ENCODE measurements at regions not wholly inside any gene's neighbourhood (a gene's known extent, or its start where the extent isn't known, plus 50 kb on each side); places are given as distances from the start of the nearest gene placed in this dataset.

GRCh38 chr5:17431272-17432050 is 66.6 kb upstream of the TAF11L2 start:
- DNase-seq = no peak

DNA sequence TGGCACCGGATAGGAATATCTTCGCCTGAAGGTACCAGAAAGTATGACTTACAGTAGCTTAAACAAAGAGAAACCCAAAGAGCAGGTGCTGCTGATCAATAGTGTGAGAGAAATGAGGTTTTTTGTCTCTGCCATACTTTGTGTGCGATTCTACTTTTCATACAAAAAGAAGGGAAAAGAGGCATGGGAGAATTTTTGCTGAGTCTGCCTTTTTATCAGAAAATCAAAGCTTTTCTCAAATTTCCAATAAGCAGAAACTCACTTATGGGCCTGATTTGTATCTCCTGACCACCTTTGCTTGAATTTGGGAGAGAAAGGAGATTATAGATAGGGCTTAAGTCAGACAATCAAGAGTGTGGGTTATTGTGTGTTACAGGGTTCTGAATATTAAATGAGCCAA is 65.5 kb upstream of the TAF11L2 start:
- no peak for DNase-seq

DNA sequence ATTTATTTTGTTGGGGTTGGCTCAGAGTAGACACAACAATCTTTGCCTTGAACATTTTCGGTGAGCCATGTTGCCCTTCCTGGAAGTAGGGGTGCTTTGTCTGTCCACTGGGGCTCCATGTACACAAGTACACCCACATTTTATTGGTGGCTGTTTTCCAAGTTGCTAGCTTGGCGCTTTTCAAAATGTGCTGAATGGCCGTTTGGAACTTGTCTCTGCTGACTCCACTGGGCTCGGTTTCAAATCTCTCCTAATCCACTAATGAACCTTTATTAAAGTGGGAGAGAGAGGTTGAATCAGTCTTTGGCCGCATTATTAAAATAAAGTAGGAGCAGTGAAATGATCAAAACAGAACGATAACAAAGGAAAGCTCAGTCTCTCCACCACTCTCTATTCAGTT is 64.6 kb upstream of the TAF11L2 start:
- no peak for DNase-seq

DNA sequence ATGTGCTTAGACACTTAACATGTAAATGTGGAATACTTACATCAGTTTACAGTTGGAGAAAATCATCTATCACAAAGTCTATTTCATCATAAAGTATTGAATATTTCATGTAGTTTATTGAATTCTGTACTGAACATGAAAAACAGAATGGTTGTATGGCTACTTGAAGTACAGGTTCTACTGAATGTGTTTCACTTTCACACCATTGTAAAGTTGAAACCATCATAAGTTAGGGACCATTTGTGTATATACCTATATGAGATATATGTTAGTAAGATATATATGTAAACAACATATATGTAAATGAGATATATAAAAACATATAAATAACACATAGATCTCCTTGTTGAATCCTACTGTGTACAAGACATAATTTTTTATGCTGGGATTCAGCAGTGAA is 63.0 kb upstream of the TAF11L2 start:
- DNase-seq = no peak

DNA sequence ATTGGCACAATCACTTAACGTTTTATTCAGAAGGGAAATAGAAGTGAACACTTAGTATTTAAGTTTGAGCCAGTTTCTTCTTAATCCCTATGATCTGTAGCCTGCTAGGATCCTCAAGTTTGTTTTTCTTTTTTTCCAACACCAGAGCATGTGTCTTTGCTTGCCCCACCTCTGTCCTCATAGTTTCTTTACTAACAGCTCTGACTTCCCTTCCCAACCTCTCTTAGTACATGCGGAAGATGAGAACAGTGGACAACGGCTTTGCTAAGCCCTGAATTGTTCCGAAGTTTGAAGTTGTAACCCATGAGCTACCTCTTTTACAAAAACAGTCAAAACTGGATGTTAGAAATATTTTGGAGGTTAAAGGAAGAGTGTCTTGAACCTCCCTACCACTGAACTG is 61.7 kb upstream of the TAF11L2 start:
- no peak for DNase-seq

- DNase-seq = peak; percentile 59
Observed at GRCh38 chr5:17436761-17437221, 61.2 kb upstream of the TAF11L2 start.

DNA sequence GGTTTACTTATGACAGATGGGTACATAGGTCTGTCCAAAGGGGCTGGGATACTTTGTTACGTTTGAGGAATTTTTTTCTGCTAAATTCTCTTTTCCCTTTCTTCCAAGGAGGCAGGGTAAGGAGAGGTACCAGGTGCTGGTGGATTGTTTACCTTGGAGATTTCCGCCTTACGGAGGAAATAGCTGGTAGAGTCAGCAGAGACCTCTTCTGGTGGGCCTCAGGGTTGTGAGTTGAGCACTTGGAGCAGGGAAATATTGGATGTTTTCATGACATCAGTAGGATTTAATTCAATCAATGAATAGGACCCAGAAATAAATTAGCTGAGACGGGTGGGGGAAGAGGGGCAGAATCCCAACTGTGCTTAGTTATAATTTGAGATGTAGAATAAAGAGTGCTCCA is 60.0 kb upstream of the TAF11L2 start:
- DNase-seq = no peak

DNA sequence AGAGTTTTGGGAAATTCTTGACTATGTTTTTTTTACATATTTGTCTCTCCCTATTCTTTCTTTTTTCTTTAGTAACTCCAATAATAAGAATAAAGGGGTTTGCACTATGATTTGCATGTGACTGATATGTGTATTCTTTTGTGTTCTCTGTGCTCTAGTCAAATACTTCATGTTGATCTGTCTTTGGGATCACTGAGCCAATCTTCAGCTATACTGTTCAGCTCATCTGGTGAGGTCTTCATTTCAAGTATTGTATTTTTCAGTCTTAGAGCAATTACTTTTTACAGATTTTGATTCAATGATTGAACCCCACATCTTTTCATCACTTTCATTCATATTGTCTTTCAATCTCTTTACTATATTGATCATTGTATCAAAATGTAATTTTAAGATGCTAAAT is 58.1 kb upstream of the TAF11L2 start:
- DNase-seq = no peak

GRCh38 chr5:17440766-17441165 is 57.3 kb upstream of the TAF11L2 start:
- DNase-seq = no peak

DNA sequence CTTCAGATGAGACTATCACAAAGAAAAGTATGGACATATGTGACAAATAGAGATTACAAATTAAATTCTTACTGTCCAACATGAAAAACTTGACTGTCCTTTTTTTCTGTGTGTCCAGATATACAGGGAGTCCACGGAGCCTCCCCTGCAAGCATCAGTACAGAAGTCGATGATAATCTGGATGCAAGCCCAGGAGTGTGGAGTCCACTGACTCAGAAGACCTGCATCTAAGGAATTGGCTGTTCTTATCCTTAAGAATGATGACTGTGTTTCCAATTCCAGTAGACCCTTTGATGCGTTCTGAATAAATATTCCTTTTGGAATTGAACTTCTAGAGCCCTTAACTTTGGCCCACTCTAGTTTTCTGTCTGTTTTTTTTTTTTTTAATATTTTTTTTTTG is 56.7 kb upstream of the TAF11L2 start:
- DNase-seq = no peak

- no peak for DNase-seq
Observed at GRCh38 chr5:17443333-17444130, 54.5 kb upstream of the TAF11L2 start.

DNA sequence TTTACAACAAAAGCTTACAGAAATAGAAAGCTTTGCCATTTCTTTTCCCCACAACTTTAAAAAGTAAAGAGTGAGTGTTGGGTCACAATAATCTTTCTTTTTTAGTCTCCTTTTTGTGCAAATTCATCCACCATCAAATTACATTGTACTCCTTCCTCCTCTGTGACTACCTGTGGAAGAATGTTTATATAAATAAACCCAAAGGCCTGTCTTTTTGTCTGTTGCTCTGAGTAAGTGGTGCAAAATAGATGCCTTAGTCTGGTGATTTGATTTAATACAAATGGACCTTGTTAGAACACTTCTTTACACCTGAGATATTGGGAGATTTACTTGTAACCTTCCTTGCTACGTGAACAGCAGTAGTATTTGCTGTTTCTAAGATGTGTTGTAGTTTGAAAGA is 53.5 kb upstream of the TAF11L2 start:
- no peak for DNase-seq

- no peak for DNase-seq
Observed at GRCh38 chr5:17445185-17445584, 52.8 kb upstream of the TAF11L2 start.
